Loucy (cell line): ENCODE measurements at regions not wholly inside any gene's neighbourhood (a gene's known extent, or its start where the extent isn't known, plus 50 kb on each side); places are given as distances from the start of the nearest gene placed in this dataset.

ENCODE experiments used
- CTCF ChIP-seq: fragments of 200-600 bp; sonication (generic); conservative IDR thresholded peaks from 2 replicates; pipeline ENCODE4 v1.5.1; 2014; ENCODE audit warnings: mild to moderate bottlenecking, antibody characterized with exemption, low read length
- EZH2phosphoT487 ChIP-seq: fragments of 200-600 bp; IDR thresholded peaks from 2 replicates; pipeline ENCODE4 v1.6.1; 2018; ENCODE audit warnings: antibody characterized with exemption, mild to moderate bottlenecking, moderate library complexity, borderline replicate concordance

GRCh38 chr10:10796774-10797415, 220.8 kb upstream of the CELF2 start:
- TF ChIP-seq CTCF (no peak), EZH2phosphoT487 (no peak)
